A549 (cell line): ENCODE measurements at regions not wholly inside any gene's neighbourhood (a gene's known extent, or its start where the extent isn't known, plus 50 kb on each side); places are given as distances from the start of the nearest gene placed in this dataset.

Experiments used
- ATAC-seq, 2 experiments: fragments of 200-7000 bp in 1 of 2; fragments of >200 bp in 1 of 2; cut with Nextera tagmentation in 1 of 2; cut with Tn5 transposase in 1 of 2; 3 replicates each; pipeline versions ENCODE4 v1.8.0 to v1.9.1; 2018 to 2020; ENCODE audit warnings: mild to moderate bottlenecking in 1 of 2, moderate library complexity in 1 of 2
- CTCF ChIA-PET: fragments of 300-600 bp; sonication (Branson Sonifier 250); formaldehyde crosslinking; extraction: SDS; loops from one replicate; lab custom pipeline; 2021; ENCODE audit warnings: antibody characterized with exemption, inconsistent platforms; lab: Yijun Ruan, JAX
- POLR2A ChIA-PET: fragments of 350-600 bp; formaldehyde crosslinking; extraction: SDS; loops from one replicate; lab custom pipeline; 2021; ENCODE audit warnings: antibody characterized with exemption, inconsistent platforms; lab: Yijun Ruan, JAX
- DNase-seq, 2 experiments: peaks; one replicate each; pipeline versions ENCODE4 v3.0.0 to v3.0.0-alpha.2; 2011 to 2016; ENCODE audit warnings: low read depth in 1 of 2, low spot score in 1 of 2
- FAIRE-seq: peaks from 2 replicates; lab custom pipeline; 2011; peaks lifted over from hg19 to GRCh38; lab: Jason Lieb, UNC
- H3K27ac ChIP-seq, 2 experiments: fragments of >200 bp; sonication (Bioruptor Twin); formaldehyde crosslinking; 3 replicates each; pipeline ENCODE4 v1.5.1; 2016 to 2017
- H3K4me1 ChIP-seq: fragments of >200 bp; sonication (Bioruptor Twin); formaldehyde crosslinking; 3 replicates; pipeline ENCODE4 v1.6.1; 2016
- H3K4me2 ChIP-seq: fragments of >200 bp; sonication (Bioruptor Twin); formaldehyde crosslinking; 3 replicates; pipeline ENCODE4 v1.6.1; 2016
- H3K4me3 ChIP-seq: fragments of >200 bp; sonication (Bioruptor Twin); formaldehyde crosslinking; 3 replicates; pipeline ENCODE4 v1.5.1; 2016
- H3K9me3 ChIP-seq: fragments of >200 bp; sonication (Bioruptor Twin); formaldehyde crosslinking; 3 replicates; pipeline ENCODE4 v1.6.1; 2016
- BHLHE40 ChIP-seq: IDR thresholded peaks from 2 replicates; pipeline ENCODE4 v1.6.1; 2012; ENCODE audit warnings: low read depth, low read length, inconsistent platforms
- CEBPB ChIP-seq, 2 experiments: fragments of >200 bp in 1 of 2; sonication (Bioruptor Twin) in 1 of 2; formaldehyde crosslinking in 1 of 2; IDR thresholded peaks; 2 replicates each; pipeline ENCODE4 v1.6.1; 2012 to 2016
- CHD2 ChIP-seq: fragments of 150-350 bp; IDR thresholded peaks from 2 replicates; pipeline ENCODE4 v1.6.1; 2014; ENCODE audit warnings: low read length; ENCODE audit not compliant: partially characterized antibody
- CHD4 ChIP-seq: fragments of 200-600 bp; sonication (generic); IDR thresholded peaks from 2 replicates; pipeline ENCODE4 v1.6.1; 2016; ENCODE audit warnings: antibody characterized with exemption, mild to moderate bottlenecking, borderline replicate concordance
- EP300 ChIP-seq, 2 experiments: fragments of >200 bp; sonication (Bioruptor Twin); formaldehyde crosslinking; IDR thresholded peaks; 2 replicates in 1 of 2; 3 replicates in 1 of 2; pipeline ENCODE4 v1.6.1; 2016 to 2017
- ESRRA ChIP-seq: fragments of 150-350 bp; IDR thresholded peaks from 2 replicates; pipeline ENCODE4 v1.6.1; 2014; ENCODE audit warnings: mild to moderate bottlenecking, low read length, borderline replicate concordance
- FOSL2 ChIP-seq, 2 experiments: fragments of 450-650 bp in 1 of 2; fragments of >200 bp in 1 of 2; sonication (Bioruptor Twin) in 1 of 2; formaldehyde crosslinking; IDR thresholded peaks; 2 replicates each; pipeline versions ENCODE4 v1.5.0 to v1.6.1; 2016 to 2020; ENCODE audit warnings: mild to moderate bottlenecking in 1 of 2, moderate library complexity in 1 of 2
- HES2 ChIP-seq: fragments of >200 bp; sonication (Bioruptor Twin); formaldehyde crosslinking; IDR thresholded peaks from 2 replicates; pipeline ENCODE4 v1.6.1; 2016
- HEYL ChIP-seq: fragments of 250-450 bp; sonication (Bioruptor Pico); IDR thresholded peaks from 2 replicates; pipeline ENCODE4 v1.8.0; 2021; ENCODE audit warnings: mild to moderate bottlenecking, moderate library complexity
- HMGXB4 ChIP-seq: fragments of 250-450 bp; sonication (Bioruptor Pico); IDR thresholded peaks from 2 replicates; pipeline ENCODE4 v1.5.0; 2021; ENCODE audit warnings: mild to moderate bottlenecking, moderate library complexity, borderline replicate concordance
- HOXB13 ChIP-seq: fragments of 250-450 bp; sonication (Bioruptor Pico); IDR thresholded peaks from 2 replicates; pipeline ENCODE4 v1.5.0; 2020; ENCODE audit warnings: low read depth, mild to moderate bottlenecking, moderate library complexity
- HOXB5 ChIP-seq: fragments of 250-450 bp; sonication (Bioruptor Pico); IDR thresholded peaks from 2 replicates; pipeline ENCODE4 v1.5.0; 2020; ENCODE audit warnings: mild to moderate bottlenecking, moderate library complexity
- JUNB ChIP-seq: fragments of >200 bp; sonication (Bioruptor Twin); formaldehyde crosslinking; IDR thresholded peaks from 2 replicates; pipeline ENCODE4 v1.6.1; 2016
- KDM1A ChIP-seq: fragments of 200-600 bp; sonication (generic); IDR thresholded peaks from 2 replicates; pipeline ENCODE4 v1.6.1; 2016; ENCODE audit warnings: low read depth, mild to moderate bottlenecking
- KDM5A ChIP-seq: fragments of 200-600 bp; sonication (generic); IDR thresholded peaks from 2 replicates; pipeline ENCODE4 v1.6.1; 2016; ENCODE audit warnings: antibody characterized with exemption, mild to moderate bottlenecking
- MAX ChIP-seq: IDR thresholded peaks from 2 replicates; pipeline ENCODE4 v1.6.1; 2012
- MAZ ChIP-seq: fragments of 150-350 bp; IDR thresholded peaks from 2 replicates; pipeline ENCODE4 v1.6.1; 2014; ENCODE audit warnings: antibody characterized with exemption, low read depth, low read length, borderline replicate concordance
- MYC ChIP-seq: IDR thresholded peaks from 2 replicates; pipeline ENCODE4 v1.6.1; 2012; ENCODE audit warnings: mild to moderate bottlenecking, inconsistent platforms, low read length, improper control_type of control experiment, borderline replicate concordance
- NPAS2 ChIP-seq: fragments of 250-450 bp; sonication (Bioruptor Pico); IDR thresholded peaks from 2 replicates; pipeline ENCODE4 v1.8.0; 2022; ENCODE audit warnings: mild to moderate bottlenecking, moderate library complexity, borderline replicate concordance
- PHF8 ChIP-seq: fragments of 200-600 bp; sonication (generic); IDR thresholded peaks from 2 replicates; pipeline ENCODE4 v1.6.1; 2016; ENCODE audit warnings: low read depth, mild to moderate bottlenecking, antibody characterized with exemption, moderate library complexity, borderline replicate concordance
- POLR2A ChIP-seq: IDR thresholded peaks from 2 replicates; pipeline ENCODE4 v1.6.1; 2012; ENCODE audit warnings: mild to moderate bottlenecking, low read length
- POLR2AphosphoS2 ChIP-seq: conservative IDR thresholded peaks from 2 replicates; pipeline ENCODE4 v1.6.1; 2012; ENCODE audit warnings: low read length, improper control_type of control experiment, inconsistent platforms
- RAD21 ChIP-seq, 2 experiments: fragments of >200 bp in 1 of 2; sonication (Bioruptor Twin) in 1 of 2; formaldehyde crosslinking in 1 of 2; IDR thresholded peaks in 1 of 2; conservative IDR thresholded peaks in 1 of 2; 2 replicates in 1 of 2; 3 replicates in 1 of 2; pipeline ENCODE4 v1.6.1; 2012 to 2018; ENCODE audit warnings: inconsistent platforms in 1 of 2
- RARB ChIP-seq: fragments of 250-450 bp; sonication (Bioruptor Pico); IDR thresholded peaks from 2 replicates; pipeline ENCODE4 v1.8.0; 2021; ENCODE audit warnings: mild to moderate bottlenecking, moderate library complexity
- RCOR1 ChIP-seq: fragments of 150-350 bp; IDR thresholded peaks from 2 replicates; pipeline ENCODE4 v1.6.1; 2014; ENCODE audit warnings: antibody characterized with exemption, low read length, low read depth
- RFX5 ChIP-seq: fragments of 450-650 bp; IDR thresholded peaks from 2 replicates; pipeline ENCODE4 v1.7.1; 2014; ENCODE audit warnings: antibody characterized with exemption, mild to moderate bottlenecking, moderate library complexity
- RNF2 ChIP-seq: fragments of 200-600 bp; sonication (generic); IDR thresholded peaks from 2 replicates; pipeline ENCODE4 v1.6.1; 2016; ENCODE audit warnings: low read depth, mild to moderate bottlenecking, antibody characterized with exemption, moderate library complexity, borderline replicate concordance
- SMC3 ChIP-seq: fragments of >200 bp; sonication (Bioruptor Twin); formaldehyde crosslinking; IDR thresholded peaks from 3 replicates; pipeline ENCODE4 v1.6.1; 2018; ENCODE audit warnings: inconsistent platforms
- SREBF2 ChIP-seq: fragments of 450-650 bp; IDR thresholded peaks from 2 replicates; pipeline ENCODE4 v1.6.1; 2014; ENCODE audit warnings: mild to moderate bottlenecking, moderate library complexity
- TP53 ChIP-seq: fragments of 250-450 bp; sonication (Bioruptor Pico); IDR thresholded peaks from 2 replicates; pipeline ENCODE4 v1.5.0; 2021; ENCODE audit warnings: mild to moderate bottlenecking, moderate library complexity
- USF2 ChIP-seq: fragments of 450-650 bp; IDR thresholded peaks from 2 replicates; pipeline ENCODE4 v1.6.1; 2014; ENCODE audit warnings: antibody characterized with exemption
- ZC3H11A ChIP-seq: fragments of 450-650 bp; IDR thresholded peaks from 2 replicates; pipeline ENCODE4 v1.6.1; 2014; ENCODE audit warnings: antibody characterized with exemption, mild to moderate bottlenecking
- ZFP36 ChIP-seq: fragments of 450-650 bp; IDR thresholded peaks from 2 replicates; pipeline ENCODE4 v1.6.1; 2014; ENCODE audit warnings: borderline replicate concordance; ENCODE audit not compliant: partially characterized antibody
- ZNF302 ChIP-seq: fragments of 250-450 bp; sonication (Bioruptor Pico); IDR thresholded peaks from 2 replicates; pipeline ENCODE4 v1.9.0; 2021; ENCODE audit warnings: inconsistent platforms, mild to moderate bottlenecking, moderate library complexity
- WGBS: methylation state at CpG from one replicate; pipeline ENCODE4 v1.1.6; 2017; ENCODE audit errors: missing lambda C conversion rate; 5-methylcytosine and 5-hydroxymethylcytosine counted together

- no peaks in the 10 kb centered on the region for H3K9me3 ChIP-seq
- no peak overlapping the region for H3K27ac ChIP-seq
- DNase-seq (no peak), FAIRE-seq (no peak), ATAC-seq (no peak)
- TF ChIP-seq CEBPB (IDR thresholded peaks at IDR 0.05) (no peak), BHLHE40 (no peak), HMGXB4 (CRISPR knock-in tag) (no peak), KDM5A (no peak), RARB (CRISPR knock-in tag) (no peak), POLR2AphosphoS2 (no peak), ESRRA (no peak), ZNF302 (CRISPR knock-in tag) (no peak), KDM1A (no peak), RAD21 (conservative IDR thresholded peaks at IDR 0.05 in 1 of 2, IDR thresholded peaks at IDR 0.05 in 1 of 2) (no peak), RCOR1 (no peak), JUNB (no peak), MAX (no peak), FOSL2 (IDR thresholded peaks at IDR 0.05) (no peak), FOSL2 (CRISPR knock-in tag; IDR thresholded peaks at IDR 0.05) (no peak), NPAS2 (CRISPR knock-in tag) (no peak), SMC3 (no peak), SREBF2 (no peak)
- POLR2A ChIA-PET = no interaction called here
- H3K4me1 ChIP-seq = no peaks in the 10 kb centered on the region
- no peak overlapping the region for H3K4me3 ChIP-seq
- CTCF ChIA-PET = no interaction called here
- no peak overlapping the region for H3K4me2 ChIP-seq
These were observed 244.5 kb downstream of the ADGRL2 start for GRCh38 chr1:82045221-82045620.

- ChIA-PET CTCF (no interaction called here), POLR2A (no interaction called here)
- ATAC-seq (no peak), DNase-seq (no peak), FAIRE-seq (no peak)
- Histone ChIP-seq H3K4me2 (no peak overlapping the region), H3K4me1 (no peaks in the 10 kb centered on the region), H3K9me3 (no peaks in the 10 kb centered on the region), H3K4me3 (no peak overlapping the region), H3K27ac (no peak overlapping the region)
- TF ChIP-seq HEYL (no peak), MAZ (no peak), MYC (no peak), ZNF302 (CRISPR knock-in tag) (no peak), ZFP36 (no peak), TP53 (CRISPR knock-in tag) (no peak), HOXB5 (CRISPR knock-in tag) (no peak), POLR2AphosphoS2 (no peak), RAD21 (conservative IDR thresholded peaks at IDR 0.05 in 1 of 2, IDR thresholded peaks at IDR 0.05 in 1 of 2) (no peak), PHF8 (no peak)
These were observed 243.8 kb downstream of the ADGRL2 start for GRCh38 chr1:82044536-82044935.

- no peak for FAIRE-seq
- Histone ChIP-seq H3K9me3 (no peaks in the 10 kb centered on the region), H3K4me2 (no peak overlapping the region), H3K27ac (no peak overlapping the region), H3K4me1 (no peaks in the 10 kb centered on the region)
- WGBS = 29% methylated on average over 3 of the region's 3 CpGs
- TF ChIP-seq ZC3H11A = no peak
- TF ChIP-seq RFX5 = no peak
- TF ChIP-seq SMC3 = no peak
- TF ChIP-seq HOXB13 (CRISPR knock-in tag) = no peak
- TF ChIP-seq RNF2 = no peak
- no peak for TF ChIP-seq EP300 (IDR thresholded peaks at IDR 0.05)
- TF ChIP-seq HES2 = no peak
- TF ChIP-seq MAZ = no peak
- TF ChIP-seq CHD2 = no peak
- no peak for TF ChIP-seq USF2
- TF ChIP-seq POLR2A = no peak
- TF ChIP-seq CHD4 = no peak
- no peak for TF ChIP-seq MAX
- TF ChIP-seq, all 56 proteins: peak for 0
- ATAC-seq = no peak
- CTCF ChIA-PET = no interaction called here
- POLR2A ChIA-PET = no interaction called here
- no peak for DNase-seq
- H3K4me3 ChIP-seq = no peak overlapping the region
These were observed 243.4 kb downstream of the ADGRL2 start for GRCh38 chr1:82044111-82044510.
